Neural progenitor cell (in vitro differentiated cells): ENCODE measurements at regions not wholly inside any gene's neighbourhood (a gene's known extent, or its start where the extent isn't known, plus 50 kb on each side); places are given as distances from the start of the nearest gene placed in this dataset.

Experiments used
- DNase-seq: peaks from one replicate; pipeline ENCODE4 v3.0.0-alpha.2; 2016; ENCODE audit warnings: low spot score
- H2AFZ ChIP-seq: fragments of 200-600 bp; sonication (generic); replicated peaks from 2 replicates; pipeline ENCODE4 v1.6.1; 2016; ENCODE audit warnings: antibody characterized with exemption
- H3F3A ChIP-seq: fragments of 200-600 bp; sonication (generic); 2 replicates; pipeline ENCODE4 v1.6.1; 2016; ENCODE audit warnings: antibody characterized with exemption, low read depth
- H3K27ac ChIP-seq: fragments of 200-600 bp; sonication (generic); 2 replicates; pipeline ENCODE4 v1.5.1; 2016; ENCODE audit warnings: mild to moderate bottlenecking
- H3K27me3 ChIP-seq: fragments of 200-600 bp; sonication (generic); 2 replicates; pipeline ENCODE4 v1.6.1; 2016; ENCODE audit warnings: mild to moderate bottlenecking, moderate library complexity
- H3K36me3 ChIP-seq: fragments of 200-600 bp; sonication (generic); 2 replicates; pipeline ENCODE4 v1.5.1; 2016
- H3K4me1 ChIP-seq: fragments of 200-600 bp; sonication (generic); 2 replicates; pipeline ENCODE4 v1.6.1; 2016; ENCODE audit warnings: mixed run types
- H3K4me2 ChIP-seq: fragments of 200-600 bp; sonication (generic); 2 replicates; pipeline ENCODE4 v1.6.1; 2016
- H3K4me3 ChIP-seq: fragments of 200-600 bp; sonication (generic); 2 replicates; pipeline ENCODE4 v1.5.1; 2016
- H3K79me2 ChIP-seq: fragments of 200-600 bp; sonication (generic); 2 replicates; pipeline ENCODE4 v1.6.1; 2016; ENCODE audit warnings: low read depth
- H3K9ac ChIP-seq: fragments of 200-600 bp; sonication (generic); 2 replicates; pipeline ENCODE4 v1.6.1; 2016
- H3K9me3 ChIP-seq: fragments of 200-600 bp; sonication (generic); 2 replicates; pipeline ENCODE4 v1.5.1; 2016; ENCODE audit warnings: low read depth
- H4K20me1 ChIP-seq: fragments of 200-600 bp; sonication (generic); 2 replicates; pipeline ENCODE4 v1.6.1; 2016; ENCODE audit warnings: low read depth
- H3K27ac Mint-ChIP-seq: 3 replicates; pipeline ENCODE4 v1.8.0; 2021; ENCODE audit warnings: mixed read lengths
- H3K27me3 Mint-ChIP-seq: 2 replicates; pipeline ENCODE4 v1.8.0; 2022; ENCODE audit warnings: low read depth, mild to moderate bottlenecking, inconsistent platforms, moderate library complexity, mixed read lengths; ENCODE audit not compliant: insufficient read depth
- H3K36me3 Mint-ChIP-seq: 3 replicates; pipeline ENCODE4 v1.8.0; 2021; ENCODE audit warnings: mixed read lengths
- H3K4me1 Mint-ChIP-seq: 3 replicates; pipeline ENCODE4 v1.8.0; 2021; ENCODE audit warnings: mixed read lengths
- H3K4me3 Mint-ChIP-seq: 3 replicates; pipeline ENCODE4 v1.8.0; 2021; ENCODE audit warnings: mild to moderate bottlenecking, moderate library complexity, mixed read lengths
- H3K9me3 Mint-ChIP-seq: 3 replicates; pipeline ENCODE4 v1.8.0; 2020; ENCODE audit warnings: mixed read lengths
- EZH2 ChIP-seq: fragments of 200-600 bp; sonication (generic); IDR thresholded peaks from 2 replicates; pipeline ENCODE4 v1.6.1; 2017; ENCODE audit warnings: antibody characterized with exemption, mild to moderate bottlenecking, moderate library complexity
- EZH2phosphoT487 ChIP-seq: fragments of 200-600 bp; sonication (generic); IDR thresholded peaks from 2 replicates; pipeline ENCODE4 v1.6.1; 2017; ENCODE audit warnings: antibody characterized with exemption
- TF ChIP-seq, protein P1 (sequence below): fragments of 200-600 bp; sonication (generic); IDR thresholded peaks from 2 replicates; pipeline ENCODE4 v1.5.1; 2017; ENCODE audit warnings: antibody characterized with exemption, mild to moderate bottlenecking

- Mint-ChIP-seq H3K36me3 (no peaks in the 10 kb centered on the region), H3K27me3 (no peaks in the 10 kb centered on the region), H3K27ac (no peak overlapping the region), H3K4me1 (no peaks in the 10 kb centered on the region), H3K9me3 (no peaks in the 10 kb centered on the region), H3K4me3 (no peak overlapping the region)
- H3K9ac ChIP-seq = no peak overlapping the region
- no peak for DNase-seq
- H3K4me2 ChIP-seq = no peak overlapping the region
- no peaks in the 10 kb centered on the region for H3K36me3 ChIP-seq
- no peak overlapping the region for H2AFZ ChIP-seq
- H3K27ac ChIP-seq = no peak overlapping the region
- H3K9me3 ChIP-seq = no peaks in the 10 kb centered on the region
- H3F3A ChIP-seq = no peaks in the 10 kb centered on the region
- H3K4me3 ChIP-seq = no peak overlapping the region
- no peaks in the 10 kb centered on the region for H3K27me3 ChIP-seq
- TF ChIP-seq EZH2 (no peak), EZH2phosphoT487 (no peak)
- TF ChIP-seq, protein P1, sequence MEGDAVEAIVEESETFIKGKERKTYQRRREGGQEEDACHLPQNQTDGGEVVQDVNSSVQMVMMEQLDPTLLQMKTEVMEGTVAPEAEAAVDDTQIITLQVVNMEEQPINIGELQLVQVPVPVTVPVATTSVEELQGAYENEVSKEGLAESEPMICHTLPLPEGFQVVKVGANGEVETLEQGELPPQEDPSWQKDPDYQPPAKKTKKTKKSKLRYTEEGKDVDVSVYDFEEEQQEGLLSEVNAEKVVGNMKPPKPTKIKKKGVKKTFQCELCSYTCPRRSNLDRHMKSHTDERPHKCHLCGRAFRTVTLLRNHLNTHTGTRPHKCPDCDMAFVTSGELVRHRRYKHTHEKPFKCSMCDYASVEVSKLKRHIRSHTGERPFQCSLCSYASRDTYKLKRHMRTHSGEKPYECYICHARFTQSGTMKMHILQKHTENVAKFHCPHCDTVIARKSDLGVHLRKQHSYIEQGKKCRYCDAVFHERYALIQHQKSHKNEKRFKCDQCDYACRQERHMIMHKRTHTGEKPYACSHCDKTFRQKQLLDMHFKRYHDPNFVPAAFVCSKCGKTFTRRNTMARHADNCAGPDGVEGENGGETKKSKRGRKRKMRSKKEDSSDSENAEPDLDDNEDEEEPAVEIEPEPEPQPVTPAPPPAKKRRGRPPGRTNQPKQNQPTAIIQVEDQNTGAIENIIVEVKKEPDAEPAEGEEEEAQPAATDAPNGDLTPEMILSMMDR = no peak
- H3K4me1 ChIP-seq = no peaks in the 10 kb centered on the region
- no peaks in the 10 kb centered on the region for H3K79me2 ChIP-seq
- no peaks in the 10 kb centered on the region for H4K20me1 ChIP-seq
Measured at GRCh38 chr3:148428862-148429605, 268.7 kb upstream of the AGTR1 start.

DNA sequence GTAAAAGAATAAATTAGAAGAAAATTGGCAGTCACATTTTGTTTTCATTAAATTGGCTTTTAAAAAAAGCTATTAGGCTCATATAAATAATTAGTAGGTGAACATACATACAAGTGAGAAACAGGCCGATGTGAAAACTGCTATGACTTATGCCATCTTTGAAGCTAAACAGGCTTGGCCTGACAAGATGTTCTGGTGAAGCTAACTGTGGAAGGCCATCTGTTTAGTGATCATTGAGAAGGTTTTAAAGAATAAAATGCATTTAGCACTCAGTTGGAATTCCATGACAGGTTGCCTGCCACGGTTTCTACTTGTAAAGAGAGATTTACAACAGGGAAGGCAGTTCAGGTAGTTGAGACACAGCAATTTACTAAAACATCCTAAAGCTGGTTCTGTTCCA lies 264.0 kb upstream of the AGTR1 start:
- H3F3A ChIP-seq = no peaks in the 10 kb centered on the region
- no peak overlapping the region for H3K9ac ChIP-seq
- H3K4me3 ChIP-seq = no peak overlapping the region
- no peaks in the 10 kb centered on the region for H3K36me3 Mint-ChIP-seq
- no peaks in the 10 kb centered on the region for H3K27me3 ChIP-seq
- no peak for TF ChIP-seq EZH2
- TF ChIP-seq, protein P1 = no peak
- TF ChIP-seq EZH2phosphoT487 = no peak
- H3K79me2 ChIP-seq = no peaks in the 10 kb centered on the region
- no peak for DNase-seq
- H3K36me3 ChIP-seq = no peaks in the 10 kb centered on the region
- H3K4me2 ChIP-seq = no peak overlapping the region
- no peaks in the 10 kb centered on the region for H4K20me1 ChIP-seq
- no peak overlapping the region for H3K27ac Mint-ChIP-seq
- H3K9me3 ChIP-seq = no peaks in the 10 kb centered on the region
- H3K4me1 Mint-ChIP-seq = no peaks in the 10 kb centered on the region
- H3K27me3 Mint-ChIP-seq = no peaks in the 10 kb centered on the region
- no peak overlapping the region for H3K4me3 Mint-ChIP-seq
- H3K27ac ChIP-seq = no peak overlapping the region
- no peak overlapping the region for H2AFZ ChIP-seq
- H3K4me1 ChIP-seq = no peaks in the 10 kb centered on the region
- H3K9me3 Mint-ChIP-seq = no peaks in the 10 kb centered on the region

DNA sequence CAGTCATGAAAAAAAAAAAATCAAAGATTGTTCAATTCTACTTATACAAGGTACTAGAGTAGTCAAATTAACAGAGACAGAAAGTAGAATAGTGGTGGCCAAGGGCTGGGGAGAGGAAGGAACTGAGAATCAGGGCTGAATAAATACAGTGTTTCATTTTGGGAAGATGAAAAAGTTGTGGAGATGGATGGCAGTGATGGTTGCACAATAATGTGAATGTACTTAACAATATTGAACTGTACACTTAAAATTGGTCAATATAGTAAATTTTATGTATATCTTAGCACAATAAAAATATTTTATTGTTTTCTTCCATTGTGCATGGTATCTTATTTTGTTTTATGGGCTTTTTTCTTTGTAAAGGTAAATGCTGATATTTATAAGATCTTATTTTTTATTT lies 262.2 kb upstream of the AGTR1 start:
- no peaks in the 10 kb centered on the region for H3K9me3 ChIP-seq
- H3K9me3 Mint-ChIP-seq = no peaks in the 10 kb centered on the region
- H3K9ac ChIP-seq = no peak overlapping the region
- no peak overlapping the region for H3K27ac Mint-ChIP-seq
- no peak overlapping the region for H3K4me3 ChIP-seq
- H3K27me3 Mint-ChIP-seq = no peaks in the 10 kb centered on the region
- no peaks in the 10 kb centered on the region for H3K79me2 ChIP-seq
- no peak for TF ChIP-seq EZH2
- TF ChIP-seq EZH2phosphoT487 = no peak
- TF ChIP-seq, protein P1 = no peak
- H3K36me3 Mint-ChIP-seq = no peaks in the 10 kb centered on the region
- no peaks in the 10 kb centered on the region for H3K27me3 ChIP-seq
- no peak overlapping the region for H3K4me3 Mint-ChIP-seq
- no peak overlapping the region for H3K4me2 ChIP-seq
- peaks cover 9% of the 10 kb centered on the region for H3K4me1 Mint-ChIP-seq
- H2AFZ ChIP-seq = no peak overlapping the region
- no peaks in the 10 kb centered on the region for H3K36me3 ChIP-seq
- no peak overlapping the region for H3K27ac ChIP-seq
- H3F3A ChIP-seq = no peaks in the 10 kb centered on the region
- H3K4me1 ChIP-seq = peaks cover 7% of the 10 kb centered on the region
- H4K20me1 ChIP-seq = no peaks in the 10 kb centered on the region
- DNase-seq = no peak
